NCI-H146 treated with DMSO at 0.1 percent for 48 hours (cell line): ENCODE measurements at regions not wholly inside any gene's neighbourhood (a gene's known extent, or its start where the extent isn't known, plus 50 kb on each side); places are given as distances from the start of the nearest gene placed in this dataset.
"Not testable (repeated sequence)": the region's sequence is repeated elsewhere in the genome, so short reads cannot be mapped to it uniquely, and the experiment has no call there.

Experiments used
- DNase-seq: peaks from one replicate; lab custom pipeline; 2025; ENCODE audit not compliant: unreplicated experiment; lab: John Stamatoyannopoulos, UW

DNA sequence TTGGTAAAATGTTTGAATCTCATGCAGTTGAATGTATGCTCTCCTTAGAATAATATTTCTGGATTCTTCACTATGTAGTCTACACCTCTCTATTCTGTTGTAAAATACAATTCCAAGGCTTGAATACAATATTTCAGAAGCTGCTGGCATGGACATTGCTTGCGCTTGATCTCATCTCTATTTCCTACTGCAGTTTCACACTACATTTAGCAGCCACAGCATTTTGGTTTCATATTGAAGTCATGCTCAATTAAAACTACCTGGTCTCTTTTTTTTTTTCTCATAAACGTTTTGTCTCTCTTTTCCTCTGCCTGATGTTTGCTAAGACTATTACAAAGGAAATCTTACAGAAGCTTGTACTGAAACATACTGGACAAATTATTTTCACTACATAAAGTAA is 631.0 kb upstream of the TMPRSS15 start:
- no peak for DNase-seq

DNA sequence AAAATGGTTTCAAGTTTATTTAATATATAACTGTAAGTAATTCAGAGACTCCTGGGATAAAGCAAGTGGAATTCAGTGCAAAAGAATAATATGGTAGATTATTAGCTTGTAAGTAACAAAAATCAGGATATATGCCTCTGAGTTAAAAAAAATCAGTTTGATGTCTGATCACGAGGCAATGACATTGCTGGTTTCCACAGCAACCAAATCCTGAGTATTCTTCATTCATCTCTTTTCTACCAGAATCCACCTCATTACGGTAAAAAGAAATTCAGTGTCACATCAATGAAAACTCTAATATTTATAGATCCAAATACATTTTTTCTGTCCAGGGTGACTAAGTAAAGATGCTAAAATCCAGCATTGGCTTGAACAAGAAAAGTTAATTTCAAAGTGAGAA is 642.3 kb upstream of the TMPRSS15 start:
- DNase-seq: no peak

DNA sequence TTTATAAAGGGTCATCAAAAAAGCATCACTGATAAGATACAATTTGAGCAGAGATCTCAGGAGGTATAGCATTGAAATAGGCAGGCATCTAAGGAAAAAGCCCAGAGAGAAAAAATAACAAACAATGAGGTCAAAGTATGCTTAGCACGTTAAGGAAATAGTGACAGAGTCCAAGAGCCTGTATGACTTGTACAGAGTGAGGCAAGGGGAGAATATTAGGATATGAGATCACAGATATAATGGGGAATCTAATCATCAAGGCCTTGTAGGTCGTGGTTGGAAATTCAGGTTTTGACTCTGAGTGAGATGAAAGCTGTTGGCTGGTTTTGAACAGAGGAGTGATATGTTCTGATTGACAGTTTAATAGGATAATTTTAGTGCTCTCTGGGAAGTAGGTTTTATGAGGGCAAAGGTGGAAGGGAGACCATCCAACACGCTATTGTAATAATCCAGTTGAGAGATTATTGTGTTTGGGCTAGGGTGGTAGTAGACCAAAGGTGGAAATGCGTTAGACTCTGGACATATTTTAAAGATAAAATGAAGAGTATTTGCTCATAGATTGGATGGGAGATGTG is 644.6 kb upstream of the TMPRSS15 start:
- DNase-seq: no peak

DNA sequence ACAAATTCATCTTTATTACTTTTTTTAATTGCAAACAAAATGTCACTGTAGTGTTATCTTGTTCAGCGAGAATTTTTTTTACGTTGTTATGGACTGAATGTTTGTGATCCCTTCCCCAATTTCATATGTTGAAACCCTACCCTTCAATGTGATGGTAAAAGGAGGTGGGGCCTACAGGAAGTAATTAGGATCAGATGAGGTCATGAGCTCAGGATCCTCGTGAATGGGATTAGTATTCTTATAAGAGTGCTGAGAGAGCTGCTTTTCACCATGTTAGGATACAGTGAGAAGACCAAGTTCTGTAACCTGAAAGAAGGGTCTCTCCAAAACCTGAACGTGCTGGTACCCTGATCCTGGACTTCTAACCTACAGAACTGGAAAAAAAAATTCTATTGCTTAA is 646.0 kb upstream of the TMPRSS15 start:
- DNase-seq: no peak

DNA sequence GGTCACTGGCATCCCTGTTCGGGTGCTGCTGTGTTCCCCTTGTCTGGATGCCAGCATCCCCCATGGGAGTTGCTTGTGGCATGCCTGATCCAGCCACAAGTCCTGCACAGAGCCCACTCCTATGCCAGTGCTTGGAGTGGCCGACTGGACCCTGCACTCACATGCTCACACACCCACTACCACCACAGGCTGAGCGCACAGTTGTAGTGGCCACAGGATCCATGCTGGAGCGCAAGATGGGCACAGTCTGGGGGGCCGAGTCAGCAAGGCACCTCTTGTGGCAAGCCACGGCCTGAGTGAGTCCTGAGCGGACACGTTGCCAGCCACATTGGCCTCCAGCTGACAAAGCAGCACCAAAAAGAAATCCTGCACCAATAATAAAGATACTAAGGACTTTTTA is 661.6 kb upstream of the TMPRSS15 start:
- DNase-seq: no peak

DNA sequence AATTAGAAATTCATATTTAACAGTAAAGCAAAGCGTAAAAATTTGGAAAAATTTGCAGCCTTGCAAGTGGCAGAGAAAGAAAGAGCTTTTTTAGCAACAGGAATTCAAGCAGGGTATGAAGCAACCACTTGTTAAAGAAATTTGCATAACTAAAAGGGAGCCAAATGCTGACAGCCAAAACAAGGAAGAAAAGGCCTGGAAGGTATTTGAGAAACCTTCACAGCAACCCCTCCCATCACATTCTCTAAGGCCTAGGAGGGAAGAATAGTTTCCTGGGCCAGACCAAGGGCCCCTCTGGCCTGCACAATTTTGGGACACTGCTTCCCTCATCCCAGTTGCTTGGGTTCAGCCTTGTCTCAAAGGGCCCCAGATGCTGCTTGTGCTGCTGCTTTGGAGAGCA is 672.4 kb upstream of the TMPRSS15 start:
- DNase-seq: no peak

DNA sequence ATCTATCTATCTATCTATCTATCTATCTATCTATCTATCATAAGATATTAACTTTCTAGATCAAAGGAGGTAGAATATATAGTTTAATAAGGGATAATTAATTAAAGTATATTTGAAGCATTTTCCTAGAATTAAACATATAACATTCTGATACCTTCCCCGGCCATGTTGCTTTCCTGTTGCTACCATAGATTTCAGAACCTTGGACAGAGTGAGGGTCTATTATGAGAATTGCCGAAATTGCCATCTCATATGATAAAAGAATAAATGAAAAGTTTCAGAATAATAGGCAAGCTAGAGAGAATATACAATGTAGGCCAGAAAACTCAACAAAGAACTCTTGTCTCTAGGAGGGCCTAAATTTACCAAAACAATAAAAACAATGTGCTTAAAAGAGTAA is 706.1 kb upstream of the TMPRSS15 start:
- no peak for DNase-seq

DNA sequence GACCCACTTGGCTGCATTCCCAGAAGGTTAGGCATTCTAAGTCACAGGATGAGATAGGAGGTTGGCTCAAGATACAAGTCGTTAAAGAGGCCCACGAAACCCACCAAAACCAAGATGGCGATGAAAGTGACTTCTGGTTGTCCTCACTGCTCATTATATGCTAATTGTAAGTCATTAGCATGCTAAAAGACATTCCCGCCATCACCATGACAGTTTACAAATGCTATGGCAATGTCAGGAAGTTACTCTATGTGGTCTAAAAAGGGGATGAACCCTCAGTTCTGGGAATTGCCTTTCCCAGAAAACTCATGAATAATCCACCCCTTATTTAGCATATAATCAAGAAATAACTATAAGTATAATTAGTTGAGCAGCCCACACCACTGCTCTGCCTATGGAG is 715.7 kb upstream of the TMPRSS15 start:
- DNase-seq: not testable (repeated sequence)

DNA sequence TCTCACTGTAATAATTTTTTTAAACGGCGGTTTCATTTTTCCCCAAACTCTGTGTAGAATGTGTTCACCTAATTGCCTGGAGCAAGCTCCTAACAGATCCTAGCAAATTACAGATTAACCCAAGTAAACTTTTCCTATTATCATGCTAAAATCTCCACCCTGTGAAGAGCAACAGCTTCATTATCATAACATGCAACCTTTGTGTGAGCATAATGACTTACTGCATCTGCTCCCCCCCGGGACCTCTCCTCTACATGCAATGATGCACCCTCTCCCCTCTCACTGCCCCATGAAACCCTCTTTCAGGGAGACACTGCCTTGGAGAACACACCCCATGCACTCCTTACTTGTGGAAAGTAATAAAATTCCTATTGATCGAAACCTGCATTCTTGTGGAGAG is 717.0 kb upstream of the TMPRSS15 start:
- no peak for DNase-seq

DNA sequence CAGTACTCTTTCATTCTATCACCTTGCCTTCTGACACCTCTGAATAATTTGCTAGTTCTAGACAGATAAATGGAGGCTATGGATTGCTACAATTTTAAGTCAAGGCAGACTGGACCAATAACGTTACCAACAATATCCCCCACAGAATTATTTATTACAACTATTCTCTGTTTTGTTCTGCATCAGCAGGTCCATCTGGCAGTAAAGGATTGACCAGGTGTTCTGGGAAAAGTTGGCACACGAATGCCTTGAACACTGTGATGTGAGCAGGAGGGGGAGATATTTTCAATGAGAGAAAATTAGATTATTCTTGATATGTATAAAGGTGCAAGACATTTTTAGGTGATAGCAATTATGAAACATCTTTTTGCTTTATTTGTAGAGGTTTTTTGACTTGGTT is 718.8 kb upstream of the TMPRSS15 start:
- DNase-seq: no peak

DNA sequence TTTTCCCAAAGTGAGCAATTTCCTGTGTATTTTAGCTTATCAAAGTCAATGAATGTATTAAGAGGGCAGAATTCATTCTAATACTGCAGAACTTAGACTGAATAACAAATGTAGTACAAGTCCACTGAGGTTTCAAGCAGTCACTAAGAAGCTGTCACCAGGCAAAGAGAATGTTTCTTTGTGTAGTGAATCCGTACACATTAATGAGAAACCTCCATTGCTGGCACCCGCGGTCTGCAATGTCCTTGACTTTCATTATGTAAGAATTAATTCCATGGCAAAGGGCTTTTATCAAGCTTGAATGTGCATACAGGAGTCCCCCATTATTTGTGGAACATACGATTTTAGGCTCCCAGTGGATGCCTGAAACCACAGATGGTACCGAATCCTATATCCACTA is 719.5 kb upstream of the TMPRSS15 start:
- no peak for DNase-seq

DNA sequence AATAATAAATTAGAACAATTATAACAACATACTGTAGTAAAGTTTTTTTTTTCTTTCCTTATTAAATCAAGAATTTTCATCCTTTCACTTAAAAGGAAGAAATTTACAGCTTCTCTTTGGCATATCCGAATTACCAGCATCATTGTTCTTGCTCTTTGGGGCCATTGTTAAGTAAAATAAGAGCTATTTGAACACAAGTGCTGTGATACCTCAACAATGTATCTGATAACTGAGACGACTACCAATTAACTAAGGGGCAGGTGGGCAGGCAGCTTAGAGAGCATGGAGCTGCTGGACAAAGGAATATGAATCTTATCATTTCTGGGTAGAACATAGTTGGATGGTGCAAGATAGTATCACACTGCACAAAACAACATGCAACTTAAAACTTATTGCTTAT is 719.9 kb upstream of the TMPRSS15 start:
- no peak for DNase-seq

DNA sequence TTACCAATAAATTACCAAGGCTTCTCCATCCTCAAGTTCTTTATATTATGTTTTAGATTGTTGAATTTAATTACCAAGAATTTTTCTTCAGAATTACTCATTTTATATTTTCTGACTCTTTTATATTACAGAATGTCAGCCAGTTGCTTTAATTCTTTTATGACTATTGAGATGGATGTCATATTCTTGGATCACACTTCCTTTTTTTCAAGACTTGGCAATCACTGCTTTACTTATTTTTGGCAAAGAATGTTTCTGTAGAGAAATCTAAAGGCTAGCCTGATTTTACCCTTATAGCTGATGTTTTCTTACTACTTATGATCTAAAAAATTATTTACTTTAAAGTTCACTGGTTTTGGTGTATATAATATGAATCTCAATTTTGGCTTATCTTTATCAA is 721.1 kb upstream of the TMPRSS15 start:
- DNase-seq: no peak

DNA sequence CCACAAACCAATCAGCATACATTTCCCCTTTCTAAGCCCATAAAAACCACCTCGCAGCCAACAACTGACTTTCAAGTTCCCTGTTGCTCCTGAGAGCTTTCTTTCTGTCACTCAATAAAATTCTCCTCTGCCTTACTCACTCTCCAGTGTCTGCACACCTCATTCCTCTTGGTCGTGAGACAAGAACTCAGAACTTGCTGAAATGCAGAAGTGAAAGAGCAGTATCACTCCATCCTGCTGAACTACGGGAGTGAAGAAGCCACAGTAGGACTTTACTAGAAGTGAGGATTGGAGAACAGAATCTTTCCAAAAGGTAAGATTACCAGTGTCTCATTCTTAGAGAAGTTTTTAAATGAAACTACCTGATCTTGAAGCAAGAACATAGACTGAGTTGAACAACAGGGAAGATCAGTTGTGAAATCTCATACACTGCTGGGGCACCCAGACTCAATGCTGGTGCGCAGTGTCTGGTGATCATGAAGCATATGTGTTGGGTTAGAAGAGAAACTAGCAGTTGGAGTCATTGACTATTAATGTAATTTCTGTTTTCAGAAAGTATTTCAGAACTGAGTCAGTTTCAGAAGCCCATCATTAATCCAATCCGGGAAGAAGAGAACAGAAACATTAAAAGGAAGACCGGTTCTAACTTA is 726.9 kb upstream of the TMPRSS15 start:
- DNase-seq: no peak

DNA sequence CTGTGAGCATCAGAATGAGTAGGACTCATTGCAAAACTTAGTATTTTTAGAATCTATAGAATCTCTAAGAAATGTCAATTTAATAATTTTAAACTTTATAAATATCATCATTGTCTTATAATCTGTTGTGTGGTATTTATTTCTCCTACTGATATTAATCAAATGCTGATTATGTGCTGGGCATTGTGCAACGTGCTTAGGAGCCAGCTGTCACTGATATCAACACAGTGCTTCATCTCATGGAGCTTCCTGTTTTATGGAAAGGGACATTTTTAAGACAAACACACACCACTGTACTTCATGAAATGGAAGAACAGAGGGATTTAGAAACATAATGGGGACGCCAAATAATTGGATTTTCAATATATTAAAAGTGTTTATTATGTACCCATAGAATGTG is 737.9 kb upstream of the TMPRSS15 start:
- no peak for DNase-seq

DNA sequence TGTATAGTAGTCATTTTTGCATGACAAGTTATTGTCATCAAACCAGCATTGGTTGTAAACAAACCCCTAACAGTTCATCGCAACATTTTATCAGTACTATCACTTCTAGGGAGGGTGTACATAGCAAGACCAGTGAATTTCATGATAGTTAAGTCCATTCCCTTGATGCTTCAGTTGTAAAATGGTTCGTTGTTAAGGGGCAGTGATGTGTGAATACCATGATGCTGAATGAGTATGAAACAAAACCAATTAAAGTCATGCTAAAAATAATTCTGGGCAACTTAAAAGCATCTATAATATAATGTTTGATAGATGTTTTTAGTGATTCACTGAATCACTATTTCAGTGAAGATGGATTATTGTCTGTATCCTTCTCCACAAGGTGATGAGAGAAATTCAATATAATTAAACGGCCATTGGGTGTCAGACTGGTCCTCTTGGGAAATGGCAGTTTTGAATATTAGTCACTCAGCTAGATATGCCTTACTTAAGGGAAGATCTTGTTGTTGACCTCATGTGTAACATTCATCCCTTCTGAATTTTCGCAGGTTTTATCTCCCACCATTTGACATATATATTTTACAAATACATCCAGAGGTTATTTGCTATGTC is 742.2 kb upstream of the TMPRSS15 start:
- no peak for DNase-seq

DNA sequence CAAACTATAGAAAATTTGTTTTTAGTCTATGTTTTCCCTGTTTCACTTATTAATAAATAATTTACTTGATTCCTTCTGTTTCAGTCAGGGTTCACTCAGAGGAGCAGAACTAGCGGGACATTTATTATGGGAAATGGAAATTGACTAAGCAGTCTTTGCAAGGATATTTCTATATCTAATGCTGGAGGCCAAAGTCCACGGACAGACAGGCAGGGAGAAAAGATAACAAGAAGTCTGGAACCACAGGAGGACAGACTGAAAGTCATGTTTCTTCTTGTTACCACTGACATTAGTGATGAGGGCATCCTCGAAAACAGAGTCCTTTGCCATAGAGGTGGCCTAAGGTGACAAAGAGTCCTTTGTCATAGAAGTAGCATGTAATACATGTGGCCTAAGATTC is 744.5 kb upstream of the TMPRSS15 start:
- no peak for DNase-seq

DNA sequence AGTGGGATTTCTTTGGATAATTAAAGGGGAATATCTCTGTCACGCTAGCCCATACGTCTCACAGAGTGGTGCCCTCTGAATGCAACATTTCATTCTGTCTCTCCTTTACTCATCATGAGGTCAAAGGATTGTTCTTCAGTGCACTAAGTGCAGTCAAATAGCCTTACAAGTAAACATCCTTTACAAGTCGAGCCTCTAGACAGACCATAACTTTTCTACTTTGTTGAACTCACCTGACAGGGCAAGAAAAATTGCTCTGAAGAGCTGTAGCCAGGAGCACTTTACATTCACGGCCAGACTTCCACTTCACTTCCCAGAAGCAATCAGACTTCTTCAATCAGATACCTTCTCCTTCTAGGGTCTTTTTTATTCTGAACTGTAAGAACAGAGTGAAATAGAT is 768.0 kb upstream of the TMPRSS15 start:
- no peak for DNase-seq

DNA sequence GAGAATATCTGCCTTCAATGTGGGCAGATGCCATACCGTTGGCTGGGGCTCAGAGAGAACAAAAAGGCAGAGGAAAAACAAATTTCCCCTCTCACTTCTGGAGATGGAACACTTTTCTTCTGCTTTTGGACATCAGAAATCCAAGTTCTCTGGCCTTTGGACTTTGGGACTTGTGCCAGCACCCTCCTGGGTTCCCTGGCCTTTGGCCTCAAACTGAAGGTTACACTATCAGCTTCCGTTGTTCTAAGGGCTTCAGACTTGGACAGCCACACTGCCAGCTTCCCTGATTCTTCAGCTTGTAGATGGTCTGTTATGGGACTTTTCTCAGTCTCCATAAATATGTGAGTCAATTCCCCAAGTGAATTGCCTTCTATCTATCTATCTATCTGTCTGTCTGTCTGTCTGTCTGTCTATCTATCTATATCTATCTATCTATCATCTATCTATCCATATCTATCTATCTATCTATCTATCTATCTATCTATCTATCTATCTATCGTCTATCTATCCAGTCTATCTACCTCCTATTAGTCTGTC is 778.1 kb upstream of the TMPRSS15 start:
- no peak for DNase-seq

DNA sequence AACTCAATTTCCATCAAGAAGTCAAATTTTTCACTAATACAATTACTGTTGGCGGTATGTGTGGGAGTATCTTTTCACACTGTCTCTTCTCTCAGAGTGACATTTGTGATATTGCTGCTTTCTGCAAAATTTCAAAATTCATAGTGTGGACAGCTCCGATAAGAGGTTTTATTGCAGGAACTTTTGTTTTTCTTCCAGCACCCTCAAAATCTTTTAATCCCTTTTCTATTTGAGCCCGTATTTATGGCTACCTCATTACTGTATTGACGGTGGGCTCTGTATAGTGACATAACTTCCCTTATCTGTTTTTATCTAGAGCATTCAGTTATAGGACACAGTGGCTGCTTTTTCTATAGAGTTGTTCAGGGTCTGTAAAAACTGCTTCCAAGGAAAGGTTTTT is 794.4 kb upstream of the TMPRSS15 start:
- DNase-seq: no peak

DNA sequence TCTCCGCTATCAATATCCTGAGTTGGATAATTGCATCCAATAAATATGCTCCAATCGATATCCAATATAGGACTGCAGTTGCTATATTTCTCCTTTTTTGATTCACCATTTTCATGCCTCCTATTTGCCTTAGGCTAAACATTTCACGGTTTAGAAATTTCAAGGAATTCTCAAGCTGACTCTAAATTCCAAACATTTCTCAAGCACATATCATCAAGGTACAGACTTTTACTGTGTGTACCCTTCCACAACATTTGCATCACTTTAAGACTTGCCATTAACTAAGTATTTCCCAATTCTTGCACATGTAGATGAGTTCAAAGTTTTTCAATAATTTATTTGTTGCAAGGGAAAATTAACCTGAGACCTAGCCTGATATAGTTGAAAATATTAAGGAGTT is 795.2 kb upstream of the TMPRSS15 start:
- DNase-seq: no peak

DNA sequence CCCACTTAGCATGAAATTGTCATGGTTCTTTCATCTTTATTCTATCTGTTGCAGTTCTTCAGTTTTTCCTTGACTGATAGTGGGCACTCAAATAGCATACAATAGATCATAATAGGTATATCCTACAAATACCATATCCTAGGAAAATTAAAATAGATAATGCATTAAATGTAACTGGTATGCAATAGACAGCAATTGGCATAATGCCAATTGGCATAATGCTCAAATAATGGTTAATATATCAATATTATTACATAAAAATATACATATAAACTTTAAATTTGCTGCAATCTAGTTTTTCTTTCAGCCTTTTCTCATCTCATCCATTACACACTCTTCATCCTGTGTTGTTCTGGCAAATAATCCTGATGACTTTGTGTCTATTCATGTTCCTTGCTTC is 814.6 kb upstream of the TMPRSS15 start:
- DNase-seq: no peak

DNA sequence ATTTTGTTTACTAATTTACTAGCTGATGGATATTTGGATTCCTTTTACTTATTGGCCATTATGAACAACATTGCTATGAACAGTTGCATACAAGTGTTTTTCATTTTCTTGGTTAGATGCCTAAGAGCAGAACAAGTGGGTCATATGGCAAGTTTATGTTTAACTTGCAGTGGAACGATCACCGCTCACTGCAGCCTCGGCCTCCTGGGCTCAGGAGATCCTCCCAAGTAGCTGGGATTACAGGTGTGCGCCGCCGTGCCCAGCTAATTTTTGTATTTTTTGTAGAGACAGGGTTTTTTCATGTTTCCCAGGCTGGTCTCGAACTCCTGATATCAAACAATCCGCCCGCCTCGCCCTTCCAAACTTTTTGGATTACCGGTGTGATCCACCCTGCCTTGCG is 820.5 kb upstream of the TMPRSS15 start:
- no peak for DNase-seq
